Effector memory CD8-positive, alpha-beta T cell (primary cell): ENCODE measurements at regions not wholly inside any gene's neighbourhood (a gene's known extent, or its start where the extent isn't known, plus 50 kb on each side); places are given as distances from the start of the nearest gene placed in this dataset.
"Not testable (repeated sequence)": the region's sequence is repeated elsewhere in the genome, so short reads cannot be mapped to it uniquely, and the experiment has no call there.

Experiments used
- ATAC-seq: fragments of 150-1000 bp; cut with Tn5 transposase; replicated peaks from 2 replicates; pipeline ENCODE4 v1.10.0; 2021; ENCODE audit warnings: mild to moderate bottlenecking, moderate library complexity
- DNase-seq, 3 experiments: peaks; one replicate each; pipeline ENCODE4 v3.0.0; 2021
- H3K27ac Mint-ChIP-seq, 2 donors: one replicate each; pipeline ENCODE4 v1.8.0; 2022; ENCODE audit warnings: mild to moderate bottlenecking in 2 of 2, mixed read lengths in 2 of 2, moderate library complexity in 2 of 2
- H3K27me3 Mint-ChIP-seq, 2 donors: one replicate each; pipeline ENCODE4 v1.8.0; 2022; ENCODE audit warnings: mixed read lengths in 2 of 2
- H3K36me3 Mint-ChIP-seq: one replicate; pipeline ENCODE4 v1.8.0; 2022; ENCODE audit warnings: mild to moderate bottlenecking, moderate library complexity, mixed read lengths; ENCODE audit not compliant: insufficient read depth
- H3K4me1 Mint-ChIP-seq, 2 donors: one replicate each; pipeline ENCODE4 v1.8.0; 2022; ENCODE audit warnings: low read depth in 2 of 2, mixed read lengths in 2 of 2
- H3K4me3 Mint-ChIP-seq, 2 donors: one replicate each; pipeline ENCODE4 v1.8.0; 2022; ENCODE audit warnings: mild to moderate bottlenecking in 2 of 2, mixed read lengths in 2 of 2, moderate library complexity in 2 of 2
- H3K9me3 Mint-ChIP-seq, 2 donors: one replicate each; pipeline ENCODE4 v1.8.0; 2022; ENCODE audit warnings: mixed read lengths in 2 of 2

DNA sequence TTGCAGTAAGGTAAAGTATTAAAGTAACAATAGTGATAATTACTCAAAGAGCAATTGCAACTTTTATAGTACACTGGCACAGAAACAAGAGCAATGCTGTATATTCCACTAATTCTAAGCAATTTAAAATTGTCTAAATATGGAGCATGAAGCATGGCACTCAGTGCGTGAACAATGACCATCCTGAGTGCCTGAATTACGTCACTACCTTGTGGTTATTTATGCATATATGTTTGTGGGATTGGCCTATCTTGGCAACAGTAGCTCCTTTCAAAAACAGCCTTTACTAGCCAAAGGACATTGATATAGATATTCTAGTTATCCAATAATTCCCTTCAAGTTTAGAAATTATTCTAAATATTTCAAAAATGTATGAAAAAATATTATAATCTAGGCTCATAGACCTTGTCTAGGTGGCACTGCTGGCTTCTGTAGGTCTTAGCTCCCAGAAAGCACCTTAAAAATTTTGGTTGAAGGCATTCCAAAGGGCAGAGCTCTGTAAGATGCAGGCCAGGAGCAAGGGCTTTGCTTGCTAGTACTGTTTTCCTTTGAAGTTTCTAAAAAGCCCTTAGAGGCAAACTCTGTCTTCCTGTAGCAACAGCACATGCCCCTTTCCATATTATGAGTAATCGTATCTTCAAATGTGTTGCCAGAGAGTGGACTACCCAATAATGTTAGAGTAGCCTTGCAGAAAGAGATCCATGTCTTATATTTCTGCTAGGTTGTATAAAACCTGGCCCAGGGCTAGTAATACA lies 719.3 kb downstream of the NR2F1-AS1 start:
- no peak for DNase-seq
- Mint-ChIP-seq H3K9me3 (peaks cover 5 to 9% of the 10 kb centered on the region in 2 donors), H3K36me3 (no peaks in the 10 kb centered on the region), H3K27me3 (no peaks in the 10 kb centered on the region), H3K4me1 (no peaks in the 10 kb centered on the region), H3K27ac (no peak overlapping the region), H3K4me3 (no peak overlapping the region)
- ATAC-seq = no peak

DNA sequence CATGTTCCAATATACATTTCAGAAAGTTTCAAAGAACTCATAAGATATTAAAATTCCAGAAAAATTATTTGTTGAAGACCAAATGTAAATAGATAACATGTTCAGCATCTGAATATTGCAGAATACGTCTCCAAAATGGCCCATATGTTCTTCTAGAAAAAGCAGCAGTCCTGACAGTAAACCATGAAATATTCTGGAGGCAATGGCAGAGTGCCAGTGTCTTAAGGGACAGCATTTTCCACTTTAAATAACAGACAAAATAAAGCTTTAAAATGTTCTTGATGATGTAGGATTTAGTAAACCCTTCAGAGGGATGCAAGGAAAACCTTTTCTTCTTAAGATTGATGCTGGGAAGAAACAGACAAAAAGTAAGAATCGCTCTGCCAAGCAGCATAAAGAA lies 721.0 kb downstream of the NR2F1-AS1 start:
- Mint-ChIP-seq H3K36me3 (no peaks in the 10 kb centered on the region), H3K27ac (no peak overlapping the region), H3K9me3 (peaks cover 5 to 9% of the 10 kb centered on the region in 2 donors), H3K4me1 (no peaks in the 10 kb centered on the region), H3K4me3 (no peak overlapping the region), H3K27me3 (no peaks in the 10 kb centered on the region)
- DNase-seq (no peak), ATAC-seq (no peak)

DNA sequence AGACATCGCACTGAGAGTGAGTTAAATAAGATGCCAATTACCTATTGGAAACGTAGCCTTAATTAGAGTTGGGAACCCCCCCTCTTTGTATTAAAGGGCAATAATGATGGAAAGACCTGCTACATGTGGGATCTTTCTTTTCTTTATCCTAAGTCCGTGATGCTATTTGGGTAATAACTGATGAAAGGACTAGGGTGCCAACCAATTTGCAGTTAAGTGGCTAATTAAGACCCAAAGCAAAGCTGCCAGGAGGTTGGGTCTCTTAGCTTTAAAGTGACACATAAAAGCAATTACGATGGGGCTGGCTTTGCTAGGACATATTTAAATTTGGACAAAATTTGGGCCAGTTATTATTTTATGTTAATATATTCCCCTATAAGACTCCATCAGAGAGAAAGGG lies 728.8 kb downstream of the NR2F1-AS1 start:
- Mint-ChIP-seq H3K27ac (no peak overlapping the region), H3K27me3 (no peaks in the 10 kb centered on the region), H3K4me3 (no peak overlapping the region), H3K9me3 (peaks cover 2 to 14% of the 10 kb centered on the region in 2 donors), H3K36me3 (no peaks in the 10 kb centered on the region), H3K4me1 (no peaks in the 10 kb centered on the region)
- ATAC-seq (no peak), DNase-seq (no peak)

DNA sequence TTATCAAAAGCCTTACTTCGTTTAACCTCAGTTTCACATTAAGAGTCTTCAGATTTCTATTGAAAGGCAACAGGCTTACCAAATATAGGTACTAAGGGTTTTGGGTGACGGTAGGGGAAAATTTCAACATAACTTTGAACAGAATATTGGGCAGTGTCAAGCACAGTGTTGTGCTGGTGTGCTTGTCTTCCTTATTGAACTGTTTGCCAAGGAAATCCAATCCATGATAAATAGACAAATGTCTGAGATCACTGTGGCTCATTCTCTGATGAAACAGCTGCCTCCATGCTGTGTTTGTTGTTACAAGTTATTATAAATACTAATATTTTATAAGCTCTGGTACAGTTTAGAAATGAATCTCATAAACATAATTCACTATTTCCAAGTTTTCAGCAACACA lies 730.1 kb downstream of the NR2F1-AS1 start:
- Mint-ChIP-seq H3K4me3 (no peak overlapping the region), H3K9me3 (peaks cover 4 to 14% of the 10 kb centered on the region in 2 donors), H3K27ac (no peak overlapping the region), H3K36me3 (no peaks in the 10 kb centered on the region), H3K27me3 (no peaks in the 10 kb centered on the region), H3K4me1 (no peaks in the 10 kb centered on the region)
- ATAC-seq (no peak), DNase-seq (no peak)

DNA sequence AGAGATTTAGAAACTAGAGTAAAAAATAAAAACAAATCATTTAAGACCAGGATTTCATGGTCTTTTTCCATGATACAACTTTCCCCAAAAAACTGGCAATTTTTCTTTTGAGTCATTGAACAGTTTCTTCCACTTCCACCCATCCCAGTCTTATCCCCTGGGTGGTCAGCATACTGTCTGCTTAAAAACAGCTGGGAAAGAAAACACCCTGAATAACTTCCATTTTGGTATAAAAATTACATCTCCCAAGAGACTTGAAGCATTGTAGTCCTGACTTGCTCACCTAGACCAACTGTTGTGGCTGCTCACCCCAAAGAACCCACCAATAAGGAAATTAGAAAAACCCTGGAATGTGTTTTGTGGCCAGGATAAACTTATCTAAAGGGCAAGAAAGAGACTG lies 731.3 kb downstream of the NR2F1-AS1 start:
- no peak for DNase-seq
- ATAC-seq = no peak
- H3K36me3 Mint-ChIP-seq = no peaks in the 10 kb centered on the region
- H3K4me3 Mint-ChIP-seq = no peak overlapping the region
- H3K27me3 Mint-ChIP-seq = no peaks in the 10 kb centered on the region
- H3K4me1 Mint-ChIP-seq = no peaks in the 10 kb centered on the region
- H3K9me3 Mint-ChIP-seq = peaks cover 4 to 14% of the 10 kb centered on the region in 2 donors
- H3K27ac Mint-ChIP-seq = no peak overlapping the region

DNA sequence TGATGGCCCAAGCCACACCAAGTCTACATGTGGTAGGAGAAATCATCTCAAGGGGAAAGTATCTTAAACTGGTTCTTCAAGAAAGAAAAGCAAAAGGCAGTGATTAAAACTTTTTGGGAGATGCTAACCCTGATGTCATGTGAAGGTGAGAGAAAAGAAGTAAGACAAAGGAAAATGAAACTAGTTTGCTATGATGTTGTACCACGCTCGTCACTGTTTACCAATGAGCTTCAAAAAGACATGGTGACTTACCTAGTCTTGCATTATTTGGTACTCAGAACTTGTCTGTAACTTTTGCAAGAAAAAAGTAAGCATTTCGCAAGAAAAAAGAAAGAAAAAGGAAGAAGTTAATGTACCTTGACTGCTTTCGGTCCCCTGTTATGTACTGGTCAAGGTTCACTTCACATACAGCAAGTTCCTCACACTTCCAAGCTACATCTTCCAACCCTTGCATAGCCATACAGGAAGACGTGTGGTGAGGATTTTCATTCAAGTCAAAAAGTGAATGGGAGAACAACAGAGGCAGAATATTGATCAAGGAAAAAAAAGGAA lies 739.3 kb downstream of the NR2F1-AS1 start:
- Mint-ChIP-seq H3K27me3 (no peaks in the 10 kb centered on the region), H3K27ac (no peak overlapping the region), H3K4me1 (no peaks in the 10 kb centered on the region), H3K36me3 (no peaks in the 10 kb centered on the region), H3K9me3 (peaks cover 3 to 10% of the 10 kb centered on the region in 2 donors), H3K4me3 (no peak overlapping the region)
- DNase-seq (no peak), ATAC-seq (no peak)

DNA sequence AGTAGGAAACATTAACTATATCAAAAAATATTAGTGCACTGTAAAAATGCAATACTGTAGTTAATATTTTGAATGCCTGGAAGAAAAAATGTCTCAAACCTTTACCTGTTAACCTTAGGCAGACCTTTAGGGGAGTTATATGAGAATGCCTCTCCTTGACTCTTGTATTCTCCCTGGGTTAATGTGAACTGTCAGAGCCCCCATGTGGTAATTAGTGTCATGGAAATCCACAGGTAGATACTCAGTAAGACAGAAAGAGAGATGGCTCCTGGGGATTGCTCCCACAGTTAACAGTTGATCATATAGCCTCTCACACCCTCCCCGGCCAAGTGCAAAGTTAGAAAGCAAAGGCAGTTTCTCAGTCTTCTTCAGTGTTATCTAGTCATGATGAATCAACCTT lies 742.8 kb downstream of the NR2F1-AS1 start:
- Mint-ChIP-seq H3K9me3 (peaks cover 5 to 25% of the 10 kb centered on the region in 2 donors), H3K27me3 (no peaks in the 10 kb centered on the region), H3K4me3 (no peak overlapping the region), H3K27ac (no peak overlapping the region), H3K4me1 (no peaks in the 10 kb centered on the region), H3K36me3 (no peaks in the 10 kb centered on the region)
- ATAC-seq (no peak), DNase-seq (no peak)

DNA sequence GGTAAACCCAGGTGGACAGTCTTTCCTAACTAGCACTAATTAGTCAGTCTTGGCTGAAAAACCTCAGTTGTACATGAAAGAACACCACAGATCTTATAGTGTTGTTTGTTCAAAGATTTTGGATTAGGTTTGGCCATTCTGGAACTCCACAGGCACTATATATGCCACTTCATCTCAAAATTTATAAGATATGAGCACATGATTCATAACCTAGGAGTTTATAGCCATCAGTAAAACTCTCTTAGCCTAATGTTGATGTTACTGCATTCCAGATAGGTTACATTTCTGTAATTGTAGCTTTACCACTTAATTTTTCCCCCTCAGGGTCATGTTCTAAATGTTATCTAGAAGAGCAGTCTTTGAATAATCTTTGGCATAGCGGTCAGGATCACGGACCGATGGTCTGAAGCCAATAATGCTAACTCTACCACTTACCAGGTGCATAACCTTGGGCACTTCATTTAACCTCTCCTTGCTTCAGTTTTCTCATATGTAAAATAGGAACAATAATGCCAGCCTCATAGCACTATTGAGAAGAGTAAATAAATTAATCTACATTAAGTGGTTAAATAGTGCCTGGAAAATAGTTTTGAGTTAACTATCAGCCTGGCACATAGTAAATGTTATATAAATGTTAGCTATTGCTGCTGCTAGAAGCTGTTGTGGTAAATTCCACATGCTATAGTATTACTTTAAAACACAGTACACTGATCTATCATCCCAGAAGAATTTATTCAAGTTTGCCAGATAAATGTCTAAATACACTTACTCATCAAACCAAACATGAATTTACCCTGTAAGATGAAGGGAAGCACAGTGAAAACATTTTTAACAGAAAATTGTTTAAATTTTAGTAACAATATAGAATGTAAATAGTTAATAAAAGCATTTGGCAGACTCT lies 743.9 kb downstream of the NR2F1-AS1 start:
- no peaks in the 10 kb centered on the region for H3K27me3 Mint-ChIP-seq
- ATAC-seq = no peak
- no peak overlapping the region for H3K27ac Mint-ChIP-seq
- no peaks in the 10 kb centered on the region for H3K4me1 Mint-ChIP-seq
- H3K4me3 Mint-ChIP-seq = no peak overlapping the region
- DNase-seq = no peak
- H3K36me3 Mint-ChIP-seq = no peaks in the 10 kb centered on the region
- H3K9me3 Mint-ChIP-seq = peaks cover 5 to 24% of the 10 kb centered on the region in 2 donors

DNA sequence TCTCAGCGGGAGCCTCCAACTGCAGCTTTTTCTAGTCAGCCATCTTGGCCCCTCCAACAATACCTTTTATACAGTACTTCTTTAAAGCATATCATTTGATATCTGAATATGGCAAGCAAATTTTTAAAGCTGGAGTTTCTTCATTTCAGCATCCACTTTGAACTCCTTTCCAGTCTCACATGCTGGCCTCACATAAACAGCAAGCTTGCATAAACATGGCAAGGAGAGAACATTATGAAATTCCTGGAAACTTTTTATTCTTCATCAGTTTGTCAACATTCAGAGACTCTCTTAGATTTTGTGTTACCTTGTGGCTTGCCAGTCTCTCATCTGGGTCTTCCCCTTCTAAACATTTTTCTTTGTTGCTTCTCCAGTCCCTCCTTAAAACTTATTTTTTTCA lies 745.3 kb downstream of the NR2F1-AS1 start:
- H3K4me3 Mint-ChIP-seq = no peak overlapping the region
- H3K27ac Mint-ChIP-seq = no peak overlapping the region
- no peaks in the 10 kb centered on the region for H3K36me3 Mint-ChIP-seq
- DNase-seq (no peak), ATAC-seq (no peak)
- no peaks in the 10 kb centered on the region for H3K27me3 Mint-ChIP-seq
- peaks cover 2 to 14% of the 10 kb centered on the region in 2 donors for H3K9me3 Mint-ChIP-seq
- H3K4me1 Mint-ChIP-seq = no peaks in the 10 kb centered on the region

DNA sequence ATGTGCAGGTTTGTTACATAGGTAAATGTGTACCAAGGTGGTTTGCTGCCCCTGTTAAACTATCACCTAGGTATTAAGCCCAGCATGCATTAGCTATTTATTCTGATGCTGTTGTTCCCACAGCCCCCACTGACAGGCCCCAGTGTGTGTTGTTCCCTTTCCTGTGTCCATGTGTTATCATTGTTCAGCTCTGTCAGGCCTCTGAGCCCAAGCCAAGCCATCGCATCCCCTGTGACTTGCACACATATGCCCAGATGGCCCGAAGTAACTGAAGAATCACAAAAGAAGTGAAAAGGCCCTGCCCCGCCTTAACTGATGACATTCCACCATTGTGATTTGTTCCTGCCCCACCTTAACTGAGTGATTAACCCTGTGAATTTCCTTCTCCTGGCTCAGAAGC lies 757.5 kb downstream of the NR2F1-AS1 start:
- DNase-seq, H3K36me3 Mint-ChIP-seq, H3K27me3 Mint-ChIP-seq, H3K4me1 Mint-ChIP-seq, ATAC-seq, H3K27ac Mint-ChIP-seq, H3K4me3 Mint-ChIP-seq: not testable (repeated sequence)
- H3K9me3 Mint-ChIP-seq = peaks cover 9 to 15% of the 10 kb centered on the region in 2 donors

DNA sequence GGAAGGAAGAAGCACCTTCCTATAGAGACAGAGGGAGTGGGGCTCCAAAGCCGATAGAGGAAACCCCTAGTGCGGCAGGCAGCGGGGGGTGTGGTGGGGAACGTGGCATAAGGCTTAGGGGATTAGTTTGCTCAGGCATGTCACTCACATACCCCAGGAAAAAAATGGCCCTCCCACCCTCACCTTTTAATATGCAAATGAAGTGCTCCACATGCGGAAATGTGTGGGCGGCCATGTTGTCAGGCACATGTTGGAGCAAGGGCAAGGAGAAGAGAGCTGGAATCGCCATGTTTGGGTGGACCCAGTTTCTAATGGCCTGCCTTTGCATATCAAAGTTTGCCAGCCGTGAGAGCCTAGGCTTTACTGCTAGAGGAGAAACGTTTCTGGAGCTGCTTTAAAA lies 758.8 kb downstream of the NR2F1-AS1 start:
- Mint-ChIP-seq H3K9me3 (peaks cover 9 to 15% of the 10 kb centered on the region in 2 donors), H3K4me1 (no peaks in the 10 kb centered on the region), H3K36me3 (no peaks in the 10 kb centered on the region), H3K27me3 (no peaks in the 10 kb centered on the region), H3K4me3 (no peak overlapping the region), H3K27ac (no peak overlapping the region)
- DNase-seq = no peak
- ATAC-seq = no peak

DNA sequence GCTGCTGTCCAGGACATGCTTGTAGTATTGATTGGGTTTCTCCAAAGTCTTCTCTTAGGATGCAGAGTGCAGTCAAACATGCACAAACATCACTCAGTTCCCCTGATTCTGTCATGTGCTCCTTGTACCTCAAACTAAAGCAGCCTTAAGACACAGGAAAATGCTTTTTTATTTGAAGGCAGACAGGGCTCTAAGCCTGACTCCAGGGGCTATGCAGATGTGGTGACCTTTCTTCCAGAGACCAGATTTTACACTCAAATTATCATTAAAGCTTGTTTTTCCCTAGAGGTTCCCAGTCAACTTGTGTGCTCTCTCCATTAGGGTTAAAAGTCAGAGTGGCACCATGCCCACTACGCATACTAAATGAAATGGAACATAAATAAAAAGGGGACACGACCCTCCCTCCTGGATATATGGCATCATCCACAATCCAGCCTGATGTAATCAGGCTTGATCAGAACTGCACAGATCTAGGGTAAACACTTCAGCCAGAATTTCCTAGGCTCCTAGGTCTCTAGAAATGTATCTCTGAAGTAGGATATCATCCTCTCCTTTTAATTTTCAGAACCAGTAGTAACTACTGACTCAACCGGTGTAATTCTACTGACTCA lies 771.1 kb downstream of the NR2F1-AS1 start:
- Mint-ChIP-seq H3K4me3 (no peak overlapping the region), H3K9me3 (peaks cover 4 to 15% of the 10 kb centered on the region in 2 donors), H3K4me1 (no peaks in the 10 kb centered on the region), H3K27me3 (no peaks in the 10 kb centered on the region), H3K36me3 (no peaks in the 10 kb centered on the region), H3K27ac (no peak overlapping the region)
- DNase-seq = no peak
- no peak for ATAC-seq

DNA sequence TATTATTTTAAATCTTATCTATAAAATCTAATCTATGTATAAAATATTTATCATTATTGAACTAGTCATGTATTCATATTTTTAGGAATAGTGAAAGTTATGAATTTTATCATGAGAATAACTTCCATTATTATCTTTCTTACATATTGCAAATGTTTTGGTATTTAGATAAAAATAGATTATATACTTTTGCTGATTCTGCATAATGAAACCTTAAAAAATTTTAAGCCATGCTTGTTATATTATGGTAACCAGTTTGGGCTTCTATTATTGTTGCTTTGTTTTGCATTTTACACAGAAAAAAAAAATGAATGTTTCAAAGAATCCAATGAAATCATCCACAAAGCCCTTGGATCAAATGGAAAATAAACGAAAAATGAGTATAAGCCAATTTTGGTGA lies 772.5 kb downstream of the NR2F1-AS1 start:
- ATAC-seq (no peak), DNase-seq (no peak)
- Mint-ChIP-seq H3K36me3 (no peaks in the 10 kb centered on the region), H3K4me3 (no peak overlapping the region), H3K4me1 (no peaks in the 10 kb centered on the region), H3K27me3 (no peaks in the 10 kb centered on the region), H3K27ac (no peak overlapping the region), H3K9me3 (peaks cover 1 to 10% of the 10 kb centered on the region in 2 donors)
